ENCODE measurements at regions not wholly inside any gene's neighbourhood (a gene's known extent, or its start where the extent isn't known, plus 50 kb on each side); places are given as distances from the start of the nearest gene placed in this dataset.

DNA sequence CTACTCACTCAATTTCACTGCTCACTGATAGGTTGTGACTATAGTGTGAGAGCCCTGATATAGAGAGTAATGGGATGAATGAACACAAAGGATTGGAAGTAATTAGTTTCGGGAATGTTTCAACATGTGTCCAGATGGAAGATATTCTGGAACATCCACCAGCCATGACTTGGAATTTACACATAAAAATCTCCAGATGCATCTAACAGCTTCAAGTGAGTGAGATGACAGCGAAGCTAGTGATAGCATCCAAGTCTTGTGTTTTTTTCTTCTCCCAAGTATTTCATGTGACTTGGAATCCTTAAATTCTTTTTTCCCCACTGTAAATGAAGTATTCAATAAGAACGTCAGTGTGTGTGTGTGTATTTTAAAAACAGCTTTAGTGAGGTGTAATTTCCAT is 82.1 kb downstream of the CLDN34 start:
- H3K36me3 ChIP-seq (ENCODE audit: insufficient read depth, low read length) = no peaks in the 10 kb centered on the region
- no peak for DNase-seq
- no peak overlapping the region for H3K4me3 ChIP-seq (ENCODE audit: low read depth in 1 of 2, low read length in 2 of 2)
- ATAC-seq (ENCODE audit: insufficient read depth, low read depth) = no peak
- no peak overlapping the region for H3K27ac ChIP-seq (ENCODE audit: low read length)
- no peak overlapping the region for H3K4me2 ChIP-seq (ENCODE audit: insufficient read depth, low read length)
- H3K9me3 ChIP-seq (ENCODE audit: insufficient read depth, low read length, severe bottlenecking) = no peaks in the 10 kb centered on the region
- TF ChIP-seq EZH2 (IDR thresholded peaks at IDR 0.05; ENCODE audit: borderline replicate concordance, low read depth, low read length, severe bottlenecking) = no peak
- TF ChIP-seq, protein P1, sequence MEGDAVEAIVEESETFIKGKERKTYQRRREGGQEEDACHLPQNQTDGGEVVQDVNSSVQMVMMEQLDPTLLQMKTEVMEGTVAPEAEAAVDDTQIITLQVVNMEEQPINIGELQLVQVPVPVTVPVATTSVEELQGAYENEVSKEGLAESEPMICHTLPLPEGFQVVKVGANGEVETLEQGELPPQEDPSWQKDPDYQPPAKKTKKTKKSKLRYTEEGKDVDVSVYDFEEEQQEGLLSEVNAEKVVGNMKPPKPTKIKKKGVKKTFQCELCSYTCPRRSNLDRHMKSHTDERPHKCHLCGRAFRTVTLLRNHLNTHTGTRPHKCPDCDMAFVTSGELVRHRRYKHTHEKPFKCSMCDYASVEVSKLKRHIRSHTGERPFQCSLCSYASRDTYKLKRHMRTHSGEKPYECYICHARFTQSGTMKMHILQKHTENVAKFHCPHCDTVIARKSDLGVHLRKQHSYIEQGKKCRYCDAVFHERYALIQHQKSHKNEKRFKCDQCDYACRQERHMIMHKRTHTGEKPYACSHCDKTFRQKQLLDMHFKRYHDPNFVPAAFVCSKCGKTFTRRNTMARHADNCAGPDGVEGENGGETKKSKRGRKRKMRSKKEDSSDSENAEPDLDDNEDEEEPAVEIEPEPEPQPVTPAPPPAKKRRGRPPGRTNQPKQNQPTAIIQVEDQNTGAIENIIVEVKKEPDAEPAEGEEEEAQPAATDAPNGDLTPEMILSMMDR (IDR thresholded peaks at IDR 0.05; ENCODE audit: borderline replicate concordance, extremely low read depth, low read length, poor library complexity, severe bottlenecking) = no peak
- no peaks in the 10 kb centered on the region for H3K4me1 ChIP-seq (ENCODE audit: insufficient read depth, low read length)
- no peak overlapping the region for H3K9ac ChIP-seq (ENCODE audit: low read depth, low read length)
- H4K20me1 ChIP-seq (ENCODE audit: insufficient read depth, low read length) = 0 out of 2 replicates have a peak, but pooled peaks cover 6% of the 10 kb centered on the region
- no peak overlapping the region for H2AFZ ChIP-seq (ENCODE audit: low read depth, low read length)
- H3K27me3 ChIP-seq (ENCODE audit: insufficient read depth, low read length, poor library complexity) = no peaks in the 10 kb centered on the region
- no peaks in the 10 kb centered on the region for H3K79me2 ChIP-seq (ENCODE audit: insufficient read depth, low read length)

DNA sequence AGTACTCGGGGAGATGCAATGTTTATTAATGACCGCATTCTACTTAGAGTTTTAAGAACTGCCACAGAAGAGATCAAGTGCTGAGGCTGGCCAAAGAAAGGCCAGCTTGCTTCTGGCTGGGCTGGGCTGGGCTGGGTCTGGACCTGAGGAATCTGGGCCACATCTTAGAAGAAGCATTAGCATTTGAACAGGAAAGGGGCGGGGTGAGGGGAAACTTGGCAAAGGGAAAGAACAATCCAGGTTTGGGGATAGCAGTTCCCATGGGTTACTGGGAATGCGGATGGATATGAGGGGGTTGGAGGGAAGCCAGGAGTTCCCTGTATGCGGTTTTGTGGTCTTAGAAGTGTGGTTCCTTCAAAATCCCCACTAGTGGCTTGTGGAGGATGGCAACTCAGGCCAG is 83.3 kb downstream of the CLDN34 start:
- H3K4me3 ChIP-seq (ENCODE audit: low read depth in 1 of 2, low read length in 2 of 2) = no peak overlapping the region
- no peak for DNase-seq
- H3K9ac ChIP-seq (ENCODE audit: low read depth, low read length) = no peak overlapping the region
- H3K27me3 ChIP-seq (ENCODE audit: insufficient read depth, low read length, poor library complexity) = no peaks in the 10 kb centered on the region
- H4K20me1 ChIP-seq (ENCODE audit: insufficient read depth, low read length) = 0 out of 2 replicates have a peak, but pooled peaks cover 6% of the 10 kb centered on the region
- H3K4me1 ChIP-seq (ENCODE audit: insufficient read depth, low read length) = no peaks in the 10 kb centered on the region
- ATAC-seq (ENCODE audit: insufficient read depth, low read depth) = no peak
- no peak overlapping the region for H3K4me2 ChIP-seq (ENCODE audit: insufficient read depth, low read length)
- TF ChIP-seq, protein P1 (IDR thresholded peaks at IDR 0.05; ENCODE audit: borderline replicate concordance, extremely low read depth, low read length, poor library complexity, severe bottlenecking) = no peak
- TF ChIP-seq EZH2 (IDR thresholded peaks at IDR 0.05; ENCODE audit: borderline replicate concordance, low read depth, low read length, severe bottlenecking) = no peak
- H3K9me3 ChIP-seq (ENCODE audit: insufficient read depth, low read length, severe bottlenecking) = no peaks in the 10 kb centered on the region
- no peaks in the 10 kb centered on the region for H3K79me2 ChIP-seq (ENCODE audit: insufficient read depth, low read length)
- no peak overlapping the region for H2AFZ ChIP-seq (ENCODE audit: low read depth, low read length)
- no peaks in the 10 kb centered on the region for H3K36me3 ChIP-seq (ENCODE audit: insufficient read depth, low read length)
- H3K27ac ChIP-seq (ENCODE audit: low read length) = no peak overlapping the region

DNA sequence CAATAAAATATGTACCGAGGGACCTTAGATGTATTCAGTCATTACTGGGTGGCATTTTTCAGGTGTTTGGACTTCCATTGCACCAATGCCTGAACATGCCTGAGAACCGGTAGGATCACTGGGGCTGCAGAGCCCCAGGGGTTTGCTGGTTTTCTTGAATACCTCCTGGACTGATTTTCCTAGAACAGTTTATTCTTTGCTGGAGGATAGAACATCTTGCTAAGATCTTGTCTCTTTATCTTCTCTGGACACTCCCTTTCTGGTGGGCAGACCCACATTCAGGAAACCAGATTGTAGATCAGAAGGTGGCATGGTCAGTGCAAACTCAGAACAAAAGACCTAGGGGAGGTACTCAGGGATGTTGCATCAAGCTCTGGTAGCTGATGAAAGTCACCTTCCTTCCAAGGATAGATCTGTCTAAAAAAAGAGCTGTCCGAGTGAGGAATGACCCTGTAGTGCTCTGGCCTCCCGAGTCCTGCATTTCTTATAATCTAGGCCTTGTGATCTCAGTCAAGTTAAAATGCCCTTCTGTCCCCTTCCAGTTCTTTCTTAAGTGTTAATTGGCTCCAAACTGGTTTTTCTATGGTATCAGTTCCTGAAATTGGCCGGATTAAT is 84.8 kb downstream of the CLDN34 start:
- no peak overlapping the region for H3K27ac ChIP-seq (ENCODE audit: low read length)
- H3K36me3 ChIP-seq (ENCODE audit: insufficient read depth, low read length) = no peaks in the 10 kb centered on the region

More for the DNA sequence above, 84.8 kb downstream of the CLDN34 start:
- Histone ChIP-seq H4K20me1 (ENCODE audit: insufficient read depth, low read length) (0 out of 2 replicates have a peak, but pooled peaks cover 6% of the 10 kb centered on the region), H3K79me2 (ENCODE audit: insufficient read depth, low read length) (no peaks in the 10 kb centered on the region), H3K4me2 (ENCODE audit: insufficient read depth, low read length) (no peak overlapping the region), H3K27me3 (ENCODE audit: insufficient read depth, low read length, poor library complexity) (no peaks in the 10 kb centered on the region), H3K4me1 (ENCODE audit: insufficient read depth, low read length) (no peaks in the 10 kb centered on the region), H3K9ac (ENCODE audit: low read depth, low read length) (no peak overlapping the region), H3K4me3 (ENCODE audit: low read depth in 1 of 2, low read length in 2 of 2) (no peak overlapping the region), H3K9me3 (ENCODE audit: insufficient read depth, low read length, severe bottlenecking) (no peaks in the 10 kb centered on the region), H2AFZ (ENCODE audit: low read depth, low read length) (no peak overlapping the region)
- TF ChIP-seq EZH2 (IDR thresholded peaks at IDR 0.05; ENCODE audit: borderline replicate concordance, low read depth, low read length, severe bottlenecking) = no peak
- TF ChIP-seq, protein P1 (IDR thresholded peaks at IDR 0.05; ENCODE audit: borderline replicate concordance, extremely low read depth, low read length, poor library complexity, severe bottlenecking) = no peak
- ATAC-seq (ENCODE audit: insufficient read depth, low read depth) = no peak
- no peak for DNase-seq
